ENCODE measurements at regions not wholly inside any gene's neighbourhood (a gene's known extent, or its start where the extent isn't known, plus 50 kb on each side); places are given as distances from the start of the nearest gene placed in this dataset.
"Not testable (repeated sequence)": the region's sequence is repeated elsewhere in the genome, so short reads cannot be mapped to it uniquely, and the experiment has no call there.

DNA sequence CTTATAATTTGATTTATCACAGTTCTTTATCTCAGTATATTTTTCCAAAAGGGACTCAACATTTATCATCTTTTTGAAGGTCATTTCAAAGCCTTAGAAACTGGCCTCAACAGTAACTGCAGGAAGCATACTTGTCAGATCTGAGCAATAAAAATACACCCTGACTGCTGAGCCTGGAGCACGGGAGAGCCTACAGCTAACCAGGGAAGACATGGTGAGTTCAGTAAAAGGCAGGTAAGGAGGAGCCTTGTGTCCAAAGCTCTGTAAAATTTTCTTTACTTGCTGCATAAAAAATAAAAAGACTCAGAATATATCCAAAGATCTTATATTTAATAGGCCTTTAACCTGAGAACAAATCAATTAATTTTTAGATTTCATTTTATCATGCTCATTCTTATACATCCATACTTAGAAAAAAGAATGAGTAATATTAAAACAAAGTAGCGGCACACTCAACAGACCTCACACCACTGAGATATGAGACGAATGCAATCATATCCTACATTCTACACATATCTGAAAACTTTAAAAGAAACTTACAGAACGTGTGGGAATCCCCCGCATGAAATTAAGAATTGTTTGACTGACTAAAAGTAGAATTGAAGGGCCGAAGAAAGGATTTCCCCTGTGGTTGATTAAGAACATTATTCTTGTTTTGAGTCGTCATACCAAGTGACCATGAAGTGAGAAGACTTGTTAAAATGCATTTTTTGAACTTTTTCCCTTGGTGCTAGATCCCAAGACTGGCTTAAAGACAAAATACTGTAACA, 296.4 kb upstream of the MKLN1 start:
- no peak for TF ChIP-seq TAF1 (IDR thresholded peaks at IDR 0.05; ENCODE audit: borderline replicate concordance, low read depth, low read length)
- no peak for TF ChIP-seq POLR2A (IDR thresholded peaks at IDR 0.05; ENCODE audit: low read depth, low read length)
- no peak for TF ChIP-seq POLR2AphosphoS5 (IDR thresholded peaks at IDR 0.05; ENCODE audit: low read depth, low read length)
- peak; percentile 92 for FAIRE-seq
- DNase-seq (ENCODE audit: insufficient read length) = no peak

DNA sequence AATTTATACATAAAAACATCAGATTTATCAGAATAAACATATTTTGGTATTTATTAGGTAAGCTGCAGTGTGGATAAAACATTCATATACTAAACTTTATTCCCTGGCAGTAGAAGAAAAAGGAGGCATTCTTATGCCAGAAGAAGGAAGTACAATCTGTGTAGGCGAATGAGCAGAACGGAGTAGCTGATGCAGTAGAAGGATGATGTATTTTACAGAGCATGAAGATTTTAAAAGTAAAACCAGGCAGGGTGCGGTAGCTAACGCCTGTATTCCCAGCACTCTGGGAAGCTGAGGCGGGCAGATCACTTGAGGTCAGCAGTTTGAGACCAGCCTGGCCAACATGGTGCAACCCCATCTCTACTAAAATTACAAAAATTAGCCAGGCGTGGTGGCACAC, 294.9 kb upstream of the MKLN1 start:
- TF ChIP-seq POLR2A (IDR thresholded peaks at IDR 0.05; ENCODE audit: low read depth, low read length) = no peak
- DNase-seq (ENCODE audit: insufficient read length) (no peak), FAIRE-seq (peak; percentile 72)

DNA sequence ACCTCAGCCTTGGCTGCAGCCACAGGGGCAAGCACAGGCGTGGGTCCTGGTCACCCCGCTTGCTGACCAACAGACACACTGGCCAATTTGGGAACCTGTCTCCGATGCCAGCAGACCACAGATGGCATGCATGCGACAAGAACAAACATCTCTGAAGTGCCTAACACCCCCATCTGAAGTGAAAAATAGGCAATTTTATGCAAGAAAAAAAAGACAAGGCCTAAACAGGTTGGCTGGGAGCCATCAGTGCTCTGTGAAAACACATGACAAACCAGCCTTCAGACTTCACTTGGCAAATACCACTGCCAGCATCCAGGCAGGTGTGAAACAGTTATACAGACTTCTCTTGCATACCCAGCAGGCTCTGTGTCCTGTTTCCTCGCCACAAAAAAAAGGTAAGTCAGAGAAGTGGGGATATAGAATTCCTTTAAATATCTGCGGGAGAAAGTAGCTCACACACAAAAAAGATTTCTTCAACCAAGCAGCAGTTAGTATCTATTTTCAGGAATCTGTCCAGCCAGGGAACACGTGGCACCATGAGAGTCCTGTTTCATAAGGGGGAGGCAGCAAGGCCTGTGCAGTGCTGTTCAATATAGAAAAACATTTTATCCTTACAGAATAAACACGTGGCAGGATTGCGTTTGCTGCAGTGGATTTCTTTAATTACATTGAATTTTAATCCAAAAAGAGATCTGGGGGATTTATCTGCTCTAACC, 293.4 kb upstream of the MKLN1 start:
- FAIRE-seq = peak; percentile 82
- TF ChIP-seq POLR2A (IDR thresholded peaks at IDR 0.05; ENCODE audit: low read depth, low read length) = no peak
- no peak for TF ChIP-seq POLR2AphosphoS5 (IDR thresholded peaks at IDR 0.05; ENCODE audit: low read depth, low read length)
- no peak for TF ChIP-seq TAF1 (IDR thresholded peaks at IDR 0.05; ENCODE audit: borderline replicate concordance, low read depth, low read length)
- no peak for DNase-seq (ENCODE audit: insufficient read length)

DNA sequence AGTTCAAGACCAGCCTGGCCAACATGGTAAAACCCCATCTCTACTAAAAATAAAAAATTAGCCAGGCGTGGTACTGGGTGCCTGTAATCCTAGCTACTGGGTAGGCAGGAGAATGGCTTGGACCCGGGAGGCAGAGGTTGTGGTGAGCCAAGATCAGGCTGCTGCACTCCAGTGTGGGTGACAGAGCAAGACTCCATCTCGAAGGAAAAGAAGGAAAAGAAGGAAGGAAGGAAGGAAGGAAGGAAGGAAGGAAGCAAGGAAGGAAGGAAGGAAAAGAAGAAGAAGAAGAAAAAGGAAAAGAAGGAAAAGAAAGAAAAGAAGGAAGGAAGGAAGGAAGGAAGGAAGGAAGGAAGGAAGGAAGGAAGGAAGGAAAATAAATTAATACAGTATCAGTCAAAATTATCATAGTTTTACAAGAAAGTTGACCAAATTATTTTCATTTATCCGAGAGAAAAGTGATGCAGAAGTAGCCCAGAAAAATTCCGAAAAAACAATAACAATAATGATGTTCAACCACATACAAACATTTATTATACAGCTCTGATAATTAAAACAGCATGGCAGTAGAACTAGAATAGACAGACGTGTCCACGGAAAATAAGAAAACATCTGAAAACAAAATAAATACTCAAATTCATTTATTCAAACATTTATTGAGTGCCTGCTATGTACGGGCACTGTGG, 292.4 kb upstream of the MKLN1 start:
- no peak for FAIRE-seq
- TF ChIP-seq POLR2AphosphoS5 (IDR thresholded peaks at IDR 0.05; ENCODE audit: low read depth, low read length) = no peak
- no peak for TF ChIP-seq TAF1 (IDR thresholded peaks at IDR 0.05; ENCODE audit: borderline replicate concordance, low read depth, low read length)
- TF ChIP-seq POLR2A (IDR thresholded peaks at IDR 0.05; ENCODE audit: low read depth, low read length) = no peak
- DNase-seq (ENCODE audit: insufficient read length) = no peak

DNA sequence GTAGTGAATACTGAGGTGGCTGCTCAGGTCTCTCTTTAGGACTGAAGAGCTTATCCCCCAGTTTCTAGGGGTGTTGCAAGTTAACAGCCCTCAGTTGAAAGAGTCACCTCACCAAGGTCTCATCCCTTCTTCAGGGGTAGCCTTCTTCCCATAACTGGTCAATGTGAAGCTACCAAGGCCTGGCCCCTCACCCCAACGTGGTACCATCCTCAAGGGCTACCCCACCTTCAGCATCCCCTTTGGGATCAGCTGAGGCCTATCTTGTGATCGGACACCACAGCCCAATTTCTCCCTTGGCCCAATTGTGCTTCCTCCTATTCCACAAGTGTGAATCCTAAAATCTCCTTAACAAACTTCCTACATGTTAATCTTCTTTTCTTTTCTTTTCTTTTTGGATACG, 289.5 kb upstream of the MKLN1 start:
- TF ChIP-seq POLR2AphosphoS5 (IDR thresholded peaks at IDR 0.05; ENCODE audit: low read depth, low read length) (no peak), POLR2A (IDR thresholded peaks at IDR 0.05; ENCODE audit: low read depth, low read length) (no peak), TAF1 (IDR thresholded peaks at IDR 0.05; ENCODE audit: borderline replicate concordance, low read depth, low read length) (no peak)
- FAIRE-seq (no peak), DNase-seq (ENCODE audit: insufficient read length) (no peak)

DNA sequence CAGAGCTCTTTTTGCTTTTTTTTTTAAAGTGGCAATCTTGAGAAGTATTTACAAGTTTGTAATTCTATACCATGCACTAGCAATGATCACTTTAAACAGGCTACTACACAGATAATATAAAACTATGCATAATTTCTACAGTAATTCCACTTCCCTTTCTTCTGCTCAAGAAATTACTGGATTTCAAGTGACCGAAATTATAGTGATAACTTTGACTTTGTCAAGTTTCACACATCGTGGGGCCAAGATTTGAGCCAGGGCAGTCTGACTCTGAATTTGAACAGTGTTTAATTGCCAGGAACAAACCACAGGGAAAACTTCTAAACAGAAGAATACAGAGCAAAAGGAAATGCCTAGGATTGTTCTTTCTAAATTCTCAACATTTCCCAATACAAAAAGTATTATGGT, 288.3 kb upstream of the MKLN1 start:
- FAIRE-seq (no peak), DNase-seq (ENCODE audit: insufficient read length) (no peak)
- no peak for TF ChIP-seq POLR2A (IDR thresholded peaks at IDR 0.05; ENCODE audit: low read depth, low read length)
- no peak for TF ChIP-seq POLR2AphosphoS5 (IDR thresholded peaks at IDR 0.05; ENCODE audit: low read depth, low read length)
- no peak for TF ChIP-seq TAF1 (IDR thresholded peaks at IDR 0.05; ENCODE audit: borderline replicate concordance, low read depth, low read length)

DNA sequence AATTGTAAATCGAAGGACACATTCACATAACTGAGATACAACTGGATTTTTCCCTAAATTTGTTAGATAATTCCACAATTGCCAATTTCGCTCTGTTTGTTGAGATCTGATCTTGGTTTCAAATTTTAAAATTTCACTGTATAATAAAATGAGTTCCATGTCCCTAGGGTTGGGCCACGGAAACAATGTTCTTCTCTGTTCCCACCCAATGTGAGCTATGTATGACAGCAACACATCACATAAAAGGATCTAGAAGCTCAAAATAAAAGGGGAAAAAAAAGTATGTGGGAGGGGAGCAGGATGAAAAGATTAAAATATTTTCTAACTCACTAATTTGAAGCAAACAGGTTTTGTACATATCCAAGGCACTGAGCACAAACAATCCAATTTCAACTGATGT, 287.8 kb upstream of the MKLN1 start:
- peak; percentile 9 for FAIRE-seq
- TF ChIP-seq POLR2AphosphoS5 (IDR thresholded peaks at IDR 0.05; ENCODE audit: low read depth, low read length) (no peak), POLR2A (IDR thresholded peaks at IDR 0.05; ENCODE audit: low read depth, low read length) (no peak), TAF1 (IDR thresholded peaks at IDR 0.05; ENCODE audit: borderline replicate concordance, low read depth, low read length) (no peak)
- no peak for DNase-seq (ENCODE audit: insufficient read length)

DNA sequence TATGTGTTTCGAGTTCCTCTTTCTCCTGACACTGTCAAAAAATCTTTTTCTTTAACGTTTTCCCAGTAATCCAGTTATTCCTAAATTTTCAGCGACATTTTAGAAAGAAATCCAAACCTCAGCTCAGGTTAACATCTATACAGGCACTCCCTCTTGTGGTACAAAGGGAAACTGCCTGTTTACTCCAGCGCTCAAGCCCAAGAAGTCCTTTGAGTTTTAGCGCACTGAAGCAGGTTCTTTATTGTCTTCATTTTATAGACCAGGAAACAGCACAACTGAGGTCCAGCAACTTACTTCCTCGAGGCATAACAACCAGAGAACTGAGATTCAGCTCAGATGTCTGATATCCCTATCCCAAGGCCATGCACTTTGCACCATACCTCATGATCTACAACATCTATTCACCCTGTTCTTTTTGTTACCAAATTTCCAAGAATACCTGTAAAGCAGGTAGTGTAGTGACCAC, 287.2 kb upstream of the MKLN1 start:
- FAIRE-seq = peak; percentile 91
- no peak for TF ChIP-seq POLR2A (IDR thresholded peaks at IDR 0.05; ENCODE audit: low read depth, low read length)
- no peak for TF ChIP-seq POLR2AphosphoS5 (IDR thresholded peaks at IDR 0.05; ENCODE audit: low read depth, low read length)
- no peak for TF ChIP-seq TAF1 (IDR thresholded peaks at IDR 0.05; ENCODE audit: borderline replicate concordance, low read depth, low read length)
- DNase-seq (ENCODE audit: insufficient read length) = no peak

DNA sequence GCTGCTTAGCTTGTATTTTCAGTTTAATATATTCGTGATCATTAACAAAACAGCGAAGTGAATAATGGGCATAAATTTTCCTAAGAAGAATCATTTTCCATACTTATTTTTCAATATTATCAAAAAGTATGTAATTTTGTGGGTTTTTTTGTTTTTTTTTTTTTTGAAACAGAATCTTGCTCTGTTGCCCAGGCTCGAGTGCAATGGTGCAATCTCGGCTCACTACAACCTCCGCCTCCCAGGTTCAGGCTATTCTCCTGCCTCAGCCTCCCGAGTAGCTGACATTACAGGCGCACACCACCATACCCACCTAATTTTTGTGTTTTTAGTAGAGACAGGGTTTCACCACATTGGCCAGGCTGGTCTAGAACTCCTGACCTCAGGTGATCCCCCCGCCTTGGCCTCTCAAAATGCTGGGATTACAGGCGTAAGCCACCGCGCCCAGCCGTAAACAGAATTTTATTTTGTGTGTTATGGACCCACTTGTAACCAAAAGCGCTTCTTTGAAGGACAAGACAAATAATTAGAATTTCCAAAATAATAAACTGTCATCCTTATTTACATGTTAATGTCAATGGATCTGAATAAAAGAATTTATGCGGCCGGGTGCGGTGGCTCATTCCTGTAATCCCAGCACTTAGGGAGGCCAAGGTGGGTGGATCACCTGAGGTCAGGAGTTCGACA, 286.5 kb upstream of the MKLN1 start:
- FAIRE-seq = not testable (repeated sequence)

DNA sequence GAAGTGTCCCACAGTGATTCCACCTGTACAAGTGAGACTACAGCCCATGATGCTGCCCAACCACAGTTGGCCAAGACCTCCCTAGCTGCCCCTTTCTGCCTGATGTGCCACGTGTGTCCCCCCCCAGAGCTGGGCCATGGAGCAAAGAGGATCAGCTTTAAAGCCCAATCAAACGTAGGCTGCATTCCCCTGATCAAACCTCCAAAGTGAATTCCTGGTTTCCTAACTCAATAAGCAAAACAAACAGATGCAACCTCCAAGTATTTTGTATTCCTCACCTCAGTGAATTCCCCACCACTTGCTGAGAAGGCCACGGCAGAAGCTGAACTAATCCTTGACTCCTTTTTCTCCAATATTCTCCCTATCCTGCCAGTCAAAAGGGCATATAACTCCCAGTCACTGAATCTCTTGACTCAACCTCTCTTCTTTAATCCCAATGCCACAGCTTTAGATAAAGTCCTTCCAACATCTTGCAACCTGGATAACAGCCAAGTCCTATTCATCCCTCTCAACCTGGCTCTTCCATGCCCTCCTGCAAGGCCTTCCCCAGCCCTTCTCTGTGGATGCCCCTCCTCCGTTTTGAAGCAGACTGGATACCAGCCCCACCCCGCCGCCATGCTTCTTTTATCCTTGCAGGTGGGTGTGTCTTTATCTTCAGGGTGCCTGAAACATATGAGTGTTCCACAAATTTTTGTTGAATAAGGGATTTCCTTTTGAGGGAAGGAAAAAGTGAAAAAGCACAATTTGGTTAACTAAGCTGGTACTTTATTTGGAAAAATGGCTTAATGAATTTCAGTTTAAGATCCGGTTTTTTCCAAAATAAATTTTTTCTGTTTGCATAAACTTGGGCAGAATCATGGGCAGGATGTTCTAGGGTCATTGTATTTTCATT, 285.2 kb upstream of the MKLN1 start:
- TF ChIP-seq POLR2AphosphoS5 (IDR thresholded peaks at IDR 0.05; ENCODE audit: low read depth, low read length) = no peak
- TF ChIP-seq POLR2A (IDR thresholded peaks at IDR 0.05; ENCODE audit: low read depth, low read length) = no peak
- no peak for TF ChIP-seq TAF1 (IDR thresholded peaks at IDR 0.05; ENCODE audit: borderline replicate concordance, low read depth, low read length)
- no peak for DNase-seq (ENCODE audit: insufficient read length)
- FAIRE-seq = no peak

More for the DNA sequence above, 286.5 kb upstream of the MKLN1 start:
- not testable (repeated sequence) for DNase-seq (ENCODE audit: insufficient read length)

Measured in GM12892 (cell line).